Endothelial cell (in vitro differentiated cells): ENCODE measurements at regions not wholly inside any gene's neighbourhood (a gene's known extent, or its start where the extent isn't known, plus 50 kb on each side); places are given as distances from the start of the nearest gene placed in this dataset.
"Not testable (repeated sequence)": the region's sequence is repeated elsewhere in the genome, so short reads cannot be mapped to it uniquely, and the experiment has no call there.

Source experiments
- DNase-seq: peaks from one replicate; pipeline ENCODE4 v3.0.0; 2021; ENCODE audit warnings: low spot score
- H3K27ac Mint-ChIP-seq: one replicate; pipeline ENCODE4 v1.8.0; 2021; ENCODE audit warnings: mixed read lengths, inconsistent platforms; ENCODE audit not compliant: unreplicated experiment
- H3K27me3 Mint-ChIP-seq: one replicate; pipeline ENCODE4 v1.8.0; 2021; ENCODE audit warnings: mild to moderate bottlenecking, moderate library complexity, mixed read lengths, inconsistent platforms; ENCODE audit not compliant: unreplicated experiment
- H3K36me3 Mint-ChIP-seq: one replicate; pipeline ENCODE4 v1.8.0; 2021; ENCODE audit warnings: mild to moderate bottlenecking, low read depth, mixed read lengths, inconsistent platforms; ENCODE audit not compliant: unreplicated experiment
- H3K4me1 Mint-ChIP-seq: one replicate; pipeline ENCODE4 v1.8.0; 2021; ENCODE audit warnings: mild to moderate bottlenecking, mixed read lengths, inconsistent platforms; ENCODE audit not compliant: unreplicated experiment
- H3K4me3 Mint-ChIP-seq: one replicate; pipeline ENCODE4 v1.8.0; 2021; ENCODE audit warnings: mild to moderate bottlenecking, mixed read lengths, inconsistent platforms; ENCODE audit not compliant: unreplicated experiment
- H3K9me3 Mint-ChIP-seq: one replicate; pipeline ENCODE4 v1.8.0; 2021; ENCODE audit warnings: mixed read lengths, inconsistent platforms; ENCODE audit not compliant: unreplicated experiment
- CTCF ChIP-seq: fragments of 200-600 bp; sonication (generic); IDR thresholded peaks from one replicate; pipeline ENCODE4 v1.5.0; 2021; ENCODE audit warnings: antibody characterized with exemption; ENCODE audit not compliant: unreplicated experiment

- H3K27me3 Mint-ChIP-seq, result peaks cover 18% of the 10 kb centered on the region
- H3K4me3 Mint-ChIP-seq, result peak overlapping the region; percentile 85
- no peak for TF ChIP-seq CTCF
- H3K36me3 Mint-ChIP-seq, result peaks cover 3% of the 10 kb centered on the region
- peak; percentile 26 for DNase-seq
- no peaks in the 10 kb centered on the region for H3K9me3 Mint-ChIP-seq
- peaks cover 4% of the 10 kb centered on the region for H3K4me1 Mint-ChIP-seq
- no peak overlapping the region for H3K27ac Mint-ChIP-seq
These were observed 69.2 kb downstream of the GOLGA8B start for GRCh38 chr15:34514251-34514670.

DNA sequence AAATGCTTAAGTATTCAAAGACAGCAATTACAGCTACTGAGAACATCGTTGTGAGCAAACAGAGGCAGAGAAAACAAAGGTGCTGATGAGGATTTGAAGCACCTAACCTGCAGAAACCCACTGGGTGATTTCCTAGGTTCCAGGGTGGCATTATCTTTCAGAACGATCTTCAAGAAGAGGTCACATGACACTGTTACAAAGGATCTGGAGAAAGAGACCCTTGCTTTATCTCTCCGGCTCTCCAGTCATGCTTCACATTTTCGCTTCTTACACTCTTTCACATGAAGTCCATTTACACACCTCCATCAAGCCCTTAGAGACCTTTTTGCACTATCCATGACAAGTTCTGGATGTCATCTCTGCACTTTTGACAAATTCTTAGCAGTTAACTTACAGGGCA lies 70.8 kb downstream of the GOLGA8B start:
- Mint-ChIP-seq H3K27ac (no peak overlapping the region), H3K27me3 (peaks cover 18% of the 10 kb centered on the region), H3K4me3 (no peak overlapping the region), H3K9me3 (no peaks in the 10 kb centered on the region), H3K4me1 (peaks cover 4% of the 10 kb centered on the region), H3K36me3 (peaks cover 3% of the 10 kb centered on the region)
- DNase-seq, result no peak
- TF ChIP-seq CTCF, result no peak

DNA sequence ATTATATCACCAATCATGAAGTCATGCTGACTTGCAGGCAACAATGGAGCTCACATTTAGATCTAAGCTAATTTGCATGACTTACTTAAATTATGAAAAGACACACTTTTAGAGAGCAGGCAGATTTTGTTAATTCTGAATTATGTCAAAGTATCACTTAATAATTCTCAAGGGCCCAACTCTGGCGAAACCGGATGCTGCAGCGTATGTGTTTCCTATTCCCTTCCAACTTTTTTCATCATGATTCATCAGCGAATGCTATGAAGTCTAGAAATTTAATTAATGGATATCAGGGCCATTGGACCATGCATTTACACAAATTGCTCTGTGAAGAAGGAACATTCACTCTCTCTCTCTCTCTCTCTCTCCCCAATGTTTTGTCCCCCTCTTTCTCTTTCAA lies 63.5 kb upstream of the GOLGA8A start:
- no peak overlapping the region for H3K27ac Mint-ChIP-seq
- H3K9me3 Mint-ChIP-seq, result no peaks in the 10 kb centered on the region
- no peak for DNase-seq
- H3K4me3 Mint-ChIP-seq, result no peak overlapping the region
- no peaks in the 10 kb centered on the region for H3K4me1 Mint-ChIP-seq
- TF ChIP-seq CTCF, result no peak
- no peaks in the 10 kb centered on the region for H3K36me3 Mint-ChIP-seq
- no peaks in the 10 kb centered on the region for H3K27me3 Mint-ChIP-seq

DNA sequence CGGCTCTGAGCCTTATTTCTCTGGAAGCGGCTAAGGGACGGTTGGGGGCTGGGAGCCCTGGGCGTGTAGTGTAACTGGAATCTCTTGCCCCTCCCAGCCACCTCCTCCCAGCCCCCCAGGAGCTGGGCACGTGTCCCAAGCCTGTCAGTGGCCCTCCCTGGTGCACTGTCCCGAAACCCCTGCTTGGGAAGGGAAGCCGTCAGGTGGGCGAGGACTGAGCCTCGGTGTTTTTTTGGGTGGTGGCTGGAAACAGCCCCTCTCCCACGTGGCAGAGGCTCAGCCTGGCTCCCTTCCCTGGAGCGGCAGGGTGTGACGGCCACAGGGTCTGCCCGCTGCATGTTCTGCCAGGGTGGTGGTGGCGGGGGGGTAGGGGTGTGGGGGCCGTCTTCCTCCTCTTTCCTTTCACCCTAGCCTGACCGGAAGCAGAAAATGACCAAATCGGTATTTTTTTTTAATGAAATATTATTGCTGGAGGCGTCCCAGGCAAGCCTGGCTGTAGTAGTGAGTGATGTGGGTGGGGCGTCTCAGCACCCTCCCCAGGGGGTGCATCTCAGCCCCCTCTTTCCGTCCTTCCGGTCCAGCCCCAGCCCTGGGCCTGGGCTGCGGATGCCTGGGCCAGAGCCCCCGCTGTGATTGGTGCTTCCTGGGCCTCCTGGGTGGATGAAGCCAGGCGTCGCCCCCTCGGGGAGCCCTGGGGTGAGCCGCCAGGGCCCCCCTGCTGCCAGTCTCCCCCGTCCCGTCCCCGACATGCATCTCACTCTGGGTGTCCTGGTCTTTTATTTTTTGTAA lies 58.8 kb upstream of the GOLGA8A start:
- H3K27me3 Mint-ChIP-seq, result peaks cover 9% of the 10 kb centered on the region
- no peak overlapping the region for H3K4me3 Mint-ChIP-seq
- no peak for DNase-seq
- H3K9me3 Mint-ChIP-seq, result no peaks in the 10 kb centered on the region
- no peaks in the 10 kb centered on the region for H3K4me1 Mint-ChIP-seq
- no peak for TF ChIP-seq CTCF
- no peaks in the 10 kb centered on the region for H3K36me3 Mint-ChIP-seq
- no peak overlapping the region for H3K27ac Mint-ChIP-seq

- peaks cover 11% of the 10 kb centered on the region for H3K27me3 Mint-ChIP-seq
- not testable (repeated sequence) for H3K4me1 Mint-ChIP-seq, DNase-seq, H3K36me3 Mint-ChIP-seq, H3K4me3 Mint-ChIP-seq, H3K9me3 Mint-ChIP-seq, H3K27ac Mint-ChIP-seq
These were observed 58.1 kb upstream of the GOLGA8A start for GRCh38 chr15:34495707-34496106.
